Astrocyte of the hippocampus (primary cell): ENCODE measurements at regions not wholly inside any gene's neighbourhood (a gene's known extent, or its start where the extent isn't known, plus 50 kb on each side); places are given as distances from the start of the nearest gene placed in this dataset.
"Not testable (repeated sequence)": the region's sequence is repeated elsewhere in the genome, so short reads cannot be mapped to it uniquely, and the experiment has no call there.

Experiments used
- DNase-seq: peaks from one replicate; pipeline ENCODE4 v3.0.0; 2011; ENCODE audit warnings: low read depth, low spot score

GRCh38 chr16:85438981-85439685, 174.0 kb upstream of the GSE1 start:
- no peak for DNase-seq

- DNase-seq, result no peak
Measured at GRCh38 chr16:85440744-85441143, 172.4 kb upstream of the GSE1 start.

GRCh38 chr16:85441189-85441889, 171.8 kb upstream of the GSE1 start:
- DNase-seq, result no peak

GRCh38 chr16:85441890-85442670, 171.0 kb upstream of the GSE1 start:
- DNase-seq, result no peak

- DNase-seq, result no peak
Measured at GRCh38 chr16:85443116-85443515, 170.0 kb upstream of the GSE1 start.

GRCh38 chr16:85443531-85443930, 169.6 kb upstream of the GSE1 start:
- no peak for DNase-seq

GRCh38 chr16:85445064-85445778, 167.9 kb upstream of the GSE1 start:
- DNase-seq, result no peak

GRCh38 chr16:85445779-85446222, 167.3 kb upstream of the GSE1 start:
- DNase-seq, result peak; percentile 43

- no peak for DNase-seq
Measured at GRCh38 chr16:85446951-85447692, 166.0 kb upstream of the GSE1 start.

GRCh38 chr16:85447693-85448313, 165.3 kb upstream of the GSE1 start:
- no peak for DNase-seq

- DNase-seq, result no peak
Measured at GRCh38 chr16:85448557-85449190, 164.4 kb upstream of the GSE1 start.

GRCh38 chr16:85449191-85449884, 163.8 kb upstream of the GSE1 start:
- DNase-seq, result no peak

GRCh38 chr16:85449885-85450245, 163.3 kb upstream of the GSE1 start:
- no peak for DNase-seq

- DNase-seq, result not testable (repeated sequence)
Measured at GRCh38 chr16:85451142-85451541, 162.0 kb upstream of the GSE1 start.

GRCh38 chr16:85451641-85452363, 161.3 kb upstream of the GSE1 start:
- DNase-seq, result no peak

- DNase-seq, result no peak
Measured at GRCh38 chr16:85452364-85453193, 160.5 kb upstream of the GSE1 start.

GRCh38 chr16:85453194-85453678, 159.9 kb upstream of the GSE1 start:
- no peak for DNase-seq

GRCh38 chr16:85453703-85454102, 159.4 kb upstream of the GSE1 start:
- DNase-seq, result no peak
